ENCODE measurements at regions not wholly inside any gene's neighbourhood (a gene's known extent, or its start where the extent isn't known, plus 50 kb on each side); places are given as distances from the start of the nearest gene placed in this dataset.

DNA sequence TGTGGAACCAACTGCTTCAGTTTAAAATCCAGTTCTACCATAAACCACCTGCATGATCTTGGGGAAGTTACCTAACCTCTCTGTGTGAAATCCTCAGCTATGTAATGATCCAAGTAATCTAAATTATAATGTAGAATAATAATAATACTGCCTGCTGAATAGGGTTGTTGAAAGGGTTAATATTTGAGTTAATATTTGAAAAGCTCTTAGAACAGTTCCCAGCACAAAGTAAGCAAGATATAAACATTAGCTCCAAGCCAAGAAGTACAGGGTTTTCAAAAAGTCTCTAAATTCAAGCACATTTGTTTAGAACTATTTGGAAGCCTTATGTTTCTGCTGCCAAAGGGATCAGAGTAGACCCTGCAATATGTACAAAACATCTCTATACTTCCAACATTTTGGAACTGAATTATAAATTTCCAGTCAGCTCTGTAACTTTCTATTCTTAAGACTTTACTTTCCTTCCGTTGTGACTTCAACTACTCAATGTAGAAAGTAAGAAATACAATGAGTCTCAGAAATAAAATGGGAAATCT, 76.7 kb upstream of the FAM9C start:
- TF ChIP-seq CREB1 (IDR thresholded peaks at IDR 0.05; ENCODE audit: low read depth) (no peak), YY1 (IDR thresholded peaks at IDR 0.05; ENCODE audit: low read depth) (no peak), TCF12 (IDR thresholded peaks at IDR 0.05; ENCODE audit: low read depth) (no peak), EGR1 (IDR thresholded peaks at IDR 0.05) (no peak), EP300 (IDR thresholded peaks at IDR 0.05; ENCODE audit: borderline replicate concordance) (no peak), TEAD4 (IDR thresholded peaks at IDR 0.05) (no peak), MAX (IDR thresholded peaks at IDR 0.05) (no peak), CEBPB (IDR thresholded peaks at IDR 0.05) (no peak), TAF1 (IDR thresholded peaks at IDR 0.05; ENCODE audit: low read depth) (no peak), NFIC (IDR thresholded peaks at IDR 0.05) (no peak), USF1 (IDR thresholded peaks at IDR 0.05) (no peak), FOXM1 (IDR thresholded peaks at IDR 0.05; ENCODE audit: borderline replicate concordance, low read depth) (no peak)
- TF ChIP-seq, protein P1, sequence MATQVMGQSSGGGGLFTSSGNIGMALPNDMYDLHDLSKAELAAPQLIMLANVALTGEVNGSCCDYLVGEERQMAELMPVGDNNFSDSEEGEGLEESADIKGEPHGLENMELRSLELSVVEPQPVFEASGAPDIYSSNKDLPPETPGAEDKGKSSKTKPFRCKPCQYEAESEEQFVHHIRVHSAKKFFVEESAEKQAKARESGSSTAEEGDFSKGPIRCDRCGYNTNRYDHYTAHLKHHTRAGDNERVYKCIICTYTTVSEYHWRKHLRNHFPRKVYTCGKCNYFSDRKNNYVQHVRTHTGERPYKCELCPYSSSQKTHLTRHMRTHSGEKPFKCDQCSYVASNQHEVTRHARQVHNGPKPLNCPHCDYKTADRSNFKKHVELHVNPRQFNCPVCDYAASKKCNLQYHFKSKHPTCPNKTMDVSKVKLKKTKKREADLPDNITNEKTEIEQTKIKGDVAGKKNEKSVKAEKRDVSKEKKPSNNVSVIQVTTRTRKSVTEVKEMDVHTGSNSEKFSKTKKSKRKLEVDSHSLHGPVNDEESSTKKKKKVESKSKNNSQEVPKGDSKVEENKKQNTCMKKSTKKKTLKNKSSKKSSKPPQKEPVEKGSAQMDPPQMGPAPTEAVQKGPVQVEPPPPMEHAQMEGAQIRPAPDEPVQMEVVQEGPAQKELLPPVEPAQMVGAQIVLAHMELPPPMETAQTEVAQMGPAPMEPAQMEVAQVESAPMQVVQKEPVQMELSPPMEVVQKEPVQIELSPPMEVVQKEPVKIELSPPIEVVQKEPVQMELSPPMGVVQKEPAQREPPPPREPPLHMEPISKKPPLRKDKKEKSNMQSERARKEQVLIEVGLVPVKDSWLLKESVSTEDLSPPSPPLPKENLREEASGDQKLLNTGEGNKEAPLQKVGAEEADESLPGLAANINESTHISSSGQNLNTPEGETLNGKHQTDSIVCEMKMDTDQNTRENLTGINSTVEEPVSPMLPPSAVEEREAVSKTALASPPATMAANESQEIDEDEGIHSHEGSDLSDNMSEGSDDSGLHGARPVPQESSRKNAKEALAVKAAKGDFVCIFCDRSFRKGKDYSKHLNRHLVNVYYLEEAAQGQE (IDR thresholded peaks at IDR 0.05; ENCODE audit: low read depth), result no peak
